ENCODE measurements at regions not wholly inside any gene's neighbourhood (a gene's known extent, or its start where the extent isn't known, plus 50 kb on each side); places are given as distances from the start of the nearest gene placed in this dataset.

- TF ChIP-seq, protein P1, sequence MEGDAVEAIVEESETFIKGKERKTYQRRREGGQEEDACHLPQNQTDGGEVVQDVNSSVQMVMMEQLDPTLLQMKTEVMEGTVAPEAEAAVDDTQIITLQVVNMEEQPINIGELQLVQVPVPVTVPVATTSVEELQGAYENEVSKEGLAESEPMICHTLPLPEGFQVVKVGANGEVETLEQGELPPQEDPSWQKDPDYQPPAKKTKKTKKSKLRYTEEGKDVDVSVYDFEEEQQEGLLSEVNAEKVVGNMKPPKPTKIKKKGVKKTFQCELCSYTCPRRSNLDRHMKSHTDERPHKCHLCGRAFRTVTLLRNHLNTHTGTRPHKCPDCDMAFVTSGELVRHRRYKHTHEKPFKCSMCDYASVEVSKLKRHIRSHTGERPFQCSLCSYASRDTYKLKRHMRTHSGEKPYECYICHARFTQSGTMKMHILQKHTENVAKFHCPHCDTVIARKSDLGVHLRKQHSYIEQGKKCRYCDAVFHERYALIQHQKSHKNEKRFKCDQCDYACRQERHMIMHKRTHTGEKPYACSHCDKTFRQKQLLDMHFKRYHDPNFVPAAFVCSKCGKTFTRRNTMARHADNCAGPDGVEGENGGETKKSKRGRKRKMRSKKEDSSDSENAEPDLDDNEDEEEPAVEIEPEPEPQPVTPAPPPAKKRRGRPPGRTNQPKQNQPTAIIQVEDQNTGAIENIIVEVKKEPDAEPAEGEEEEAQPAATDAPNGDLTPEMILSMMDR (IDR thresholded peaks at IDR 0.05; ENCODE audit: insufficient read depth, low read length, poor library complexity, severe bottlenecking), result no peak
- no peak for DNase-seq (ENCODE audit: extremely low read depth, insufficient read length)
- Histone ChIP-seq H3K4me3 (replicated peaks; ENCODE audit: low read depth, low read length) (no peak overlapping the region), H3K27me3 (replicated peaks; ENCODE audit: control insufficient read depth, insufficient read depth, low read length) (no peaks in the 10 kb centered on the region), H3K36me3 (ENCODE audit: control insufficient read depth, insufficient read depth, low read length) (no peaks in the 10 kb centered on the region)
Measured at GRCh38 chr2:107008843-107009242, 122.9 kb upstream of the ST6GAL2 start.

GRCh38 chr2:107009275-107009674 is 123.3 kb upstream of the ST6GAL2 start:
- no peak for DNase-seq (ENCODE audit: extremely low read depth, insufficient read length)
- Histone ChIP-seq H3K36me3 (ENCODE audit: control insufficient read depth, insufficient read depth, low read length) (no peaks in the 10 kb centered on the region), H3K4me3 (replicated peaks; ENCODE audit: low read depth, low read length) (no peak overlapping the region), H3K27me3 (replicated peaks; ENCODE audit: control insufficient read depth, insufficient read depth, low read length) (no peaks in the 10 kb centered on the region)
- TF ChIP-seq, protein P1 (IDR thresholded peaks at IDR 0.05; ENCODE audit: insufficient read depth, low read length, poor library complexity, severe bottlenecking), result no peak

GRCh38 chr2:107012714-107013306 is 126.8 kb upstream of the ST6GAL2 start:
- DNase-seq (ENCODE audit: extremely low read depth, insufficient read length), result no peak
- H3K4me3 ChIP-seq (replicated peaks; ENCODE audit: low read depth, low read length), result no peak overlapping the region

DNA sequence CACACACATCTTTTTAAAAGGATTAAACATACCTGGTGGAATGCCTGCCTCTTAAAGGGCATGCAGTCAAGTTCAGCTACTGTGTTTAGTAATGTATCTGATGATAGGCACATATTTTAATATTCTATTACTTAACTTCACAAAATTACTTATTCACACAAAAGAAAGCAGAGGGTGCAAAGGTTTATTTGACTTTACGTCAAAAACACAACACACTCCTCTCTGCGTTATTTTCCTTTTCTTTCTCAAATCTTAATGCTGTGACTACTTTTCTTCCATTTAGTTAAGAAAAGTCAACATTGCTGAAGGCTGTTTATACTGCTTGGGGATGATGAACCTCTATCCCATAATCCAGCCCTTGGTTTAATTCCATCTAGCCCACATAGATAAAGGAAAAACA is 127.9 kb upstream of the ST6GAL2 start:
- DNase-seq (ENCODE audit: extremely low read depth, insufficient read length), result no peak
- Histone ChIP-seq H3K4me3 (replicated peaks; ENCODE audit: low read depth, low read length) (no peak overlapping the region), H3K27me3 (replicated peaks; ENCODE audit: control insufficient read depth, insufficient read depth, low read length) (no peaks in the 10 kb centered on the region), H3K36me3 (ENCODE audit: control insufficient read depth, insufficient read depth, low read length) (no peaks in the 10 kb centered on the region)
- TF ChIP-seq, protein P1 (IDR thresholded peaks at IDR 0.05; ENCODE audit: insufficient read depth, low read length, poor library complexity, severe bottlenecking), result no peak

More at GRCh38 chr2:107012714-107013306, 126.8 kb upstream of the ST6GAL2 start:
- Histone ChIP-seq H3K36me3 (ENCODE audit: control insufficient read depth, insufficient read depth, low read length) (no peaks in the 10 kb centered on the region), H3K27me3 (replicated peaks; ENCODE audit: control insufficient read depth, insufficient read depth, low read length) (no peaks in the 10 kb centered on the region)
- TF ChIP-seq, protein P1 (IDR thresholded peaks at IDR 0.05; ENCODE audit: insufficient read depth, low read length, poor library complexity, severe bottlenecking), result no peak

- H3K27me3 ChIP-seq (replicated peaks; ENCODE audit: control insufficient read depth, insufficient read depth, low read length), result no peaks in the 10 kb centered on the region
- TF ChIP-seq, protein P1 (IDR thresholded peaks at IDR 0.05; ENCODE audit: insufficient read depth, low read length, poor library complexity, severe bottlenecking), result no peak
- DNase-seq (ENCODE audit: extremely low read depth, insufficient read length), result no peak
- H3K4me3 ChIP-seq (replicated peaks; ENCODE audit: low read depth, low read length), result no peak overlapping the region
- H3K36me3 ChIP-seq (ENCODE audit: control insufficient read depth, insufficient read depth, low read length), result no peaks in the 10 kb centered on the region
Measured at GRCh38 chr2:107018366-107018765, 132.4 kb upstream of the ST6GAL2 start.

GRCh38 chr2:107020392-107020791 is 134.4 kb upstream of the ST6GAL2 start:
- TF ChIP-seq, protein P1 (IDR thresholded peaks at IDR 0.05; ENCODE audit: insufficient read depth, low read length, poor library complexity, severe bottlenecking), result no peak
- no peak for DNase-seq (ENCODE audit: extremely low read depth, insufficient read length)
- Histone ChIP-seq H3K27me3 (replicated peaks; ENCODE audit: control insufficient read depth, insufficient read depth, low read length) (no peaks in the 10 kb centered on the region), H3K36me3 (ENCODE audit: control insufficient read depth, insufficient read depth, low read length) (no peaks in the 10 kb centered on the region), H3K4me3 (replicated peaks; ENCODE audit: low read depth, low read length) (no peak overlapping the region)

Measured in GM06990 (cell line).